K562 (cell line): ENCODE measurements at regions not wholly inside any gene's neighbourhood (a gene's known extent, or its start where the extent isn't known, plus 50 kb on each side); places are given as distances from the start of the nearest gene placed in this dataset.
A peak's percentile ranks its signal among the peaks of the same experiment; 100 is the strongest.

Source experiments
- ATAC-seq: fragments of 200-7000 bp; cut with Tn5 transposase; 3 replicates; pipeline ENCODE4 v1.9.1; 2020; ENCODE audit warnings: moderate library complexity
- BruUV-seq: library from RNA; stranded (reverse); fragments of 400-500 nt; replicated peaks from 2 replicates; lab custom pipeline; 2021; lab: Mats Ljungman, UMichigan
- CTCF ChIA-PET: fragments of 300-600 bp; formaldehyde crosslinking; extraction: SDS; loops from one replicate; lab custom pipeline; 2021; ENCODE audit warnings: low intra/inter-chr PET ratio; lab: Yijun Ruan, JAX
- POLR2A ChIA-PET: fragments of 300-600, 350-650 bp; sonication (Branson Sonifier 250); formaldehyde crosslinking; extraction: SDS; loops from one replicate; lab custom pipeline; 2021; ENCODE audit warnings: antibody characterized with exemption, inconsistent platforms; lab: Yijun Ruan, JAX
- DNase-seq, 4 experiments: peaks; one replicate each; pipeline versions ENCODE4 v3.0.0 to v3.0.0-alpha.2; 2011 to 2018; ENCODE audit warnings: low spot score in 3 of 4, mixed read lengths in 3 of 4; ENCODE audit errors: extremely low read depth in 1 of 4
- FAIRE-seq: peaks from 2 replicates; lab custom pipeline; 2011; peaks lifted over from hg19 to GRCh38; lab: Jason Lieb, UNC
- H2AFZ ChIP-seq: 2 replicates; pipeline ENCODE4 v1.6.0; 2011; ENCODE audit warnings: low read depth, low read length, control low read depth, inconsistent platforms
- H3K27ac ChIP-seq: fragments of 200-600 bp; 3 replicates; pipeline ENCODE4 v1.8.0; 2011; ENCODE audit warnings: low read depth, mild to moderate bottlenecking, control low read depth, inconsistent platforms, low read length, moderate library complexity, mixed read lengths; ENCODE audit errors: extremely low read depth
- H3K27me3 ChIP-seq, 2 experiments: fragments of 300-600 bp in 1 of 2; 2 replicates in 1 of 2; 3 replicates in 1 of 2; pipeline versions ENCODE4 v1.6.0 to v1.8.0; 2011; ENCODE audit warnings: inconsistent platforms in 2 of 2, low read length in 2 of 2, mild to moderate bottlenecking in 1 of 2, mixed read lengths in 1 of 2, moderate library complexity in 1 of 2; ENCODE audit not compliant: control insufficient read depth in 2 of 2, insufficient read depth in 2 of 2
- H3K36me3 ChIP-seq: fragments of 300-600 bp; 3 replicates; pipeline ENCODE4 v1.8.0; 2011; ENCODE audit warnings: mild to moderate bottlenecking, low read length, inconsistent platforms; ENCODE audit not compliant: control insufficient read depth, insufficient read depth
- H3K4me1 ChIP-seq, 2 experiments: fragments of 200-600 bp in 1 of 2; replicated peaks in 1 of 2; 2 replicates in 1 of 2; 3 replicates in 1 of 2; pipeline versions ENCODE4 v1.5.1 to v1.8.0; 2011; ENCODE audit warnings: inconsistent platforms in 2 of 2, low read length in 2 of 2, mild to moderate bottlenecking in 1 of 2, mixed read lengths in 1 of 2, moderate library complexity in 1 of 2; ENCODE audit not compliant: control insufficient read depth in 2 of 2, insufficient read depth in 2 of 2
- H3K4me2 ChIP-seq: 2 replicates; pipeline ENCODE4 v1.6.1; 2011; ENCODE audit warnings: low read length, control low read depth, inconsistent platforms, mixed read lengths; ENCODE audit not compliant: insufficient read depth
- H3K4me3 ChIP-seq: fragments of 200-600 bp; sonication (generic), shearing (Covaris generic); 2 replicates; pipeline ENCODE4 v1.5.1; 2016; ENCODE audit warnings: control low read depth, inconsistent platforms
- H3K79me2 ChIP-seq: fragments of 200-600 bp; 3 replicates; pipeline ENCODE4 v1.8.0; 2011; ENCODE audit warnings: low read length, inconsistent platforms; ENCODE audit not compliant: control insufficient read depth, insufficient read depth
- H3K9ac ChIP-seq, 2 experiments: 2 replicates each; pipeline versions ENCODE4 v1.6.0 to v1.6.1; 2011; ENCODE audit warnings: low read depth in 2 of 2, low read length in 2 of 2, control low read depth in 1 of 2, inconsistent platforms in 1 of 2, mild to moderate bottlenecking in 1 of 2, mixed read lengths in 1 of 2; ENCODE audit not compliant: insufficient read depth in 1 of 2
- H3K9me1 ChIP-seq: one replicate; pipeline ENCODE4 v1.6.0; 2011; ENCODE audit warnings: inconsistent platforms, mild to moderate bottlenecking, low read length, moderate library complexity; ENCODE audit not compliant: control insufficient read depth, insufficient read depth
- H3K9me3 ChIP-seq: replicated peaks from 2 replicates; pipeline ENCODE4 v1.5.1; 2011; ENCODE audit warnings: low read depth, low read length, inconsistent platforms; ENCODE audit not compliant: control insufficient read depth, insufficient read depth
- H4K20me1 ChIP-seq: replicated peaks from 2 replicates; pipeline ENCODE4 v1.6.1; 2011; ENCODE audit warnings: low read length, inconsistent platforms, mixed read lengths; ENCODE audit not compliant: control insufficient read depth, insufficient read depth
- BACH1 ChIP-seq: fragments of 200-800 bp; sonication (Bioruptor generic); IDR thresholded peaks from 2 replicates; pipeline ENCODE4 v1.6.1; 2016; ENCODE audit warnings: missing genetic modification characterization, missing compliant biosample characterization
- FOS ChIP-seq: IDR thresholded peaks from 3 replicates; pipeline ENCODE4 v1.6.1; 2011; ENCODE audit not compliant: insufficient read length; ENCODE audit errors: extremely low read depth
- IRF2 ChIP-seq: sonication (generic); formaldehyde crosslinking; IDR thresholded peaks from 2 replicates; pipeline ENCODE4 v1.8.1; 2022; ENCODE audit warnings: mild to moderate bottlenecking, missing genetic modification reagents
- L3MBTL2 ChIP-seq: fragments of 450-650 bp; IDR thresholded peaks from 2 replicates; pipeline ENCODE4 v1.6.1; 2016; ENCODE audit warnings: mild to moderate bottlenecking, moderate library complexity
- MEF2D ChIP-seq: conservative IDR thresholded peaks from 2 replicates; pipeline ENCODE4 v1.6.1; 2016; ENCODE audit warnings: low read depth, missing genetic modification characterization, missing compliant biosample characterization
- NR3C1 ChIP-seq: sonication (generic); formaldehyde crosslinking; IDR thresholded peaks from 2 replicates; pipeline ENCODE4 v1.8.1; 2022; ENCODE audit warnings: missing genetic modification reagents
- POLR2H ChIP-seq: IDR thresholded peaks from 2 replicates; pipeline ENCODE4 v1.6.1; 2016; ENCODE audit warnings: missing genetic modification characterization, low read depth, mild to moderate bottlenecking, control low read depth, missing compliant biosample characterization, moderate library complexity
- ZFX ChIP-seq: sonication (generic); formaldehyde crosslinking; IDR thresholded peaks from 2 replicates; pipeline ENCODE4 v1.8.0; 2022; ENCODE audit warnings: mild to moderate bottlenecking, missing genetic modification reagents, moderate library complexity
- ZZZ3 ChIP-seq: fragments of 450-650 bp; IDR thresholded peaks from 2 replicates; pipeline ENCODE4 v1.6.1; 2016; ENCODE audit warnings: antibody characterized with exemption, mild to moderate bottlenecking, moderate library complexity
- WGBS: fragments of 100-300 bp; shearing (Covaris generic); methylation state at CpG from one replicate; pipeline ENCODE4 v1.1.6; 2016; ENCODE audit warnings: low coverage, mixed read lengths; ENCODE audit not compliant: insufficient coverage; ENCODE audit errors: missing lambda C conversion rate; 5-methylcytosine and 5-hydroxymethylcytosine counted together
- in situ Hi-C: fragments of 300-500 bp; cut with MboI; formaldehyde crosslinking; loops from 4 replicates; pipeline ENCODE4 v1.15.0; 2018; ENCODE audit warnings: inconsistent platforms, mixed read lengths
- intact Hi-C: fragments of 100-400 bp; cut with micrococcal nuclease; formaldehyde crosslinking; loops from 2 replicates; pipeline ENCODE4 v1.14.2; 2022
- TF ChIP-seq, protein P1 (sequence below): fragments of 450-650 bp; formaldehyde crosslinking; IDR thresholded peaks from 2 replicates; pipeline ENCODE4 v1.4.0; 2022; ENCODE audit warnings: missing genetic modification characterization
- TF ChIP-seq, protein P2 (sequence below): fragments of 450-650 bp; IDR thresholded peaks from 2 replicates; pipeline ENCODE4 v1.6.1; 2016
- TF ChIP-seq, protein P3 (sequence below): fragments of 450-650 bp; IDR thresholded peaks from 2 replicates; pipeline ENCODE4 v1.6.1; 2016; ENCODE audit warnings: low read depth, mild to moderate bottlenecking, moderate library complexity

DNA sequence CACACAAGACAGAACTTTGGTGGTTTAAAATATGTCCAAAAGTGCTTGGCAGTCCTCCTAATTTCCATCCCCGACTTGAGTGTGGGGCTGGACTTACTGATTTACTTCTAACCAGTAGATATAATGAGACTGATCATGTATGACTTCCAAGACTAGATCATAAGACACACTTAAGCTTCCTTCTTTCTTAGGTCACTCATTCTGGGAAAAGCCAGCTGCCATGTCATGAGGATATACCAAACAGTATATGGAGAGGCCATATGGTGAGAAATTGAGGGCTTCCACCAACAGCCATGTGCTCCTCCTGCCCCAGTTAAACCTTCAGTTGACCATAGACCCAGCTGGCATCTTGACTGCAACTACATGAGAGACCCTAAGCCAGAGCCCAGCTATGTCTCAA lies 282.8 kb upstream of the PROK2 start:
- no peaks in the 10 kb centered on the region for H4K20me1 ChIP-seq
- no peak overlapping the region for H3K27ac ChIP-seq
- intact Hi-C loops, result no loop called here
- no peak overlapping the region for H3K4me2 ChIP-seq
- ChIA-PET POLR2A (no interaction called here), CTCF (no interaction called here)
- no peaks in the 10 kb centered on the region for H3K9me3 ChIP-seq
- TF ChIP-seq MEF2D (tag) (no peak), L3MBTL2 (peak; percentile 13; the same call in 1 of the 2 replicates)
- no peaks in the 10 kb centered on the region for H3K36me3 ChIP-seq
- no peak for ATAC-seq
- no peak for FAIRE-seq
- no peaks in the 10 kb centered on the region; a peak in 1 of 5 replicates for H3K27me3 ChIP-seq
- no peaks in the 10 kb centered on the region for H3K79me2 ChIP-seq
- no peak overlapping the region for H3K4me3 ChIP-seq
- no peak overlapping the region for H3K9ac ChIP-seq
- WGBS, result 8% methylated on average over 1 of the region's 1 CpG
- DNase-seq, result no peak
- no peak overlapping the region for H2AFZ ChIP-seq
- peaks cover 0 to 7% of the 10 kb centered on the region in 2 experiments; a peak in 3 of 5 replicates for H3K4me1 ChIP-seq
- H3K9me1 ChIP-seq, result no peaks in the 10 kb centered on the region
- no TSS peak for BruUV-seq
- in situ Hi-C loops, result no loop called here

DNA sequence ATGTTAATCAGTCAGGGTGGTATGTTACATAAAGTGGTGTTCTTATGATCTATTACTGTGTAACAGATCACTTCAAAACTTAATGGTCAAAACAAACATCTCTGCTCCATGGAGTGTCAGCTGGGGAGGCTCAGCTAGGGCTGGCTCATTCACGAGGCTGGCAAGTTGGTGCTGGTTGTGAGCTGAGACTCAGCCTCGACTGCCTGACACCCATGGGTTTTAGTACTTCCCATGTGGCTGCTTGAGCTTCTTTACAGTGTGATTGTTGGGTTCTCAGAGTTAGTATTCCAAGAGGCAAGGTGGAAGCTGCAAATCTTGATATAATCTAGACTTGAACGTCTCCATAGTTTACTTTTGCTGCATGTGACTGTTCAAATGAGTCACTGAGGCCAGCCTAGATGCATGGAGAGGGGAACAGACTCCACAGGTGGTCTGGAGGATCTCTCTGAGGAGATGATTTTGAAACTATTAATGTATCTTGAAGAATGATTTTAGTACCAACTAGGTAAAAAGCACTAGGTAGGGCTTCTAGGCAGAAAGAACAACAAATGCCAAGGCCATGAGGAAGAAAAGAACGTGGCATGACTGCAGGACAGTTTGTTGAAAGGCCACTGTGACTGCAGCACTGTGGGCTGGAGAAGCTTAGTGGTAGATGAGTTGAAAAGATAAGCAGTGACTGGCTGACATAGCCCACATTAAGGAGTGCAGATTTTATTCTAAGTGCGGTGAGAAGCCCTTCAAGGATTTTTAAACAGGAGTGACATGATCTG lies 281.1 kb upstream of the PROK2 start:
- Histone ChIP-seq H3K27ac (no peak overlapping the region), H3K9ac (no peak overlapping the region), H3K36me3 (no peaks in the 10 kb centered on the region), H3K27me3 (no peaks in the 10 kb centered on the region; a peak in 1 of 5 replicates), H3K79me2 (no peaks in the 10 kb centered on the region), H3K9me3 (no peaks in the 10 kb centered on the region), H3K4me3 (no peak overlapping the region), H3K4me2 (no peak overlapping the region), H4K20me1 (no peaks in the 10 kb centered on the region), H3K9me1 (no peaks in the 10 kb centered on the region), H3K4me1 (peaks cover 0 to 7% of the 10 kb centered on the region in 2 experiments; a peak in 3 of 5 replicates), H2AFZ (no peak overlapping the region)
- POLR2A ChIA-PET, result interaction anchor here (1.0 to 1.2 kb wide), 2 partner anchors 10 to 20 kb away, joined by 3 read pairs; no protein-coding TSS in a partner anchor
- 2% methylated on average over 5 of the region's 5 CpGs for WGBS
- no peak for DNase-seq
- ATAC-seq, result peak; percentile 65; the same call in 2 of the 3 replicates
- CTCF ChIA-PET, result no interaction called here
- no peak for FAIRE-seq
- intact Hi-C loops (no loop called here), in situ Hi-C loops (no loop called here)
- no TSS peak for BruUV-seq
- TF ChIP-seq, protein P1, sequence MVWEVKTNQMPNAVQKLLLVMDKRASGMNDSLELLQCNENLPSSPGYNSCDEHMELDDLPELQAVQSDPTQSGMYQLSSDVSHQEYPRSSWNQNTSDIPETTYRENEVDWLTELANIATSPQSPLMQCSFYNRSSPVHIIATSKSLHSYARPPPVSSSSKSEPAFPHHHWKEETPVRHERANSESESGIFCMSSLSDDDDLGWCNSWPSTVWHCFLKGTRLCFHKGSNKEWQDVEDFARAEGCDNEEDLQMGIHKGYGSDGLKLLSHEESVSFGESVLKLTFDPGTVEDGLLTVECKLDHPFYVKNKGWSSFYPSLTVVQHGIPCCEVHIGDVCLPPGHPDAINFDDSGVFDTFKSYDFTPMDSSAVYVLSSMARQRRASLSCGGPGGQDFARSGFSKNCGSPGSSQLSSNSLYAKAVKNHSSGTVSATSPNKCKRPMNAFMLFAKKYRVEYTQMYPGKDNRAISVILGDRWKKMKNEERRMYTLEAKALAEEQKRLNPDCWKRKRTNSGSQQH, result no peak
- peak; percentile 98 for TF ChIP-seq L3MBTL2
- TF ChIP-seq, protein P2, sequence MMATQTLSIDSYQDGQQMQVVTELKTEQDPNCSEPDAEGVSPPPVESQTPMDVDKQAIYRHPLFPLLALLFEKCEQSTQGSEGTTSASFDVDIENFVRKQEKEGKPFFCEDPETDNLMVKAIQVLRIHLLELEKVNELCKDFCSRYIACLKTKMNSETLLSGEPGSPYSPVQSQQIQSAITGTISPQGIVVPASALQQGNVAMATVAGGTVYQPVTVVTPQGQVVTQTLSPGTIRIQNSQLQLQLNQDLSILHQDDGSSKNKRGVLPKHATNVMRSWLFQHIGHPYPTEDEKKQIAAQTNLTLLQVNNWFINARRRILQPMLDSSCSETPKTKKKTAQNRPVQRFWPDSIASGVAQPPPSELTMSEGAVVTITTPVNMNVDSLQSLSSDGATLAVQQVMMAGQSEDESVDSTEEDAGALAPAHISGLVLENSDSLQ, result 0 out of 2 replicates have a peak, but pooled peaks have one; percentile 12
- TF ChIP-seq, protein P3, sequence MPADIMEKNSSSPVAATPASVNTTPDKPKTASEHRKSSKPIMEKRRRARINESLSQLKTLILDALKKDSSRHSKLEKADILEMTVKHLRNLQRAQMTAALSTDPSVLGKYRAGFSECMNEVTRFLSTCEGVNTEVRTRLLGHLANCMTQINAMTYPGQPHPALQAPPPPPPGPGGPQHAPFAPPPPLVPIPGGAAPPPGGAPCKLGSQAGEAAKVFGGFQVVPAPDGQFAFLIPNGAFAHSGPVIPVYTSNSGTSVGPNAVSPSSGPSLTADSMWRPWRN, result peak; percentile 53; the same call in 1 of the 2 replicates
- no peak for TF ChIP-seq BACH1 (tag)
- TF ChIP-seq POLR2H (tag), result no peak
- peak; percentile 18 for TF ChIP-seq FOS
- no peak for TF ChIP-seq ZZZ3
- no peak for TF ChIP-seq IRF2
- 0 out of 2 replicates have a peak, but pooled peaks have one; percentile 21 for TF ChIP-seq ZFX (CRISPR knock-in tag)
- TF ChIP-seq NR3C1 (CRISPR knock-in tag), result no peak
